Large intestine (tissue), 3 donors: ENCODE measurements at regions not wholly inside any gene's neighbourhood (a gene's known extent, or its start where the extent isn't known, plus 50 kb on each side); places are given as distances from the start of the nearest gene placed in this dataset.

Experiments
- DNase-seq, 2 donors: peaks; one replicate each; pipeline versions ENCODE4 v3.0.0 to v3.0.0-alpha.2; 2013
- H3K27ac ChIP-seq: one replicate; pipeline ENCODE4 v1.5.1; 2013; ENCODE audit warnings: low read length
- H3K27me3 ChIP-seq: 2 replicates; pipeline ENCODE4 v1.6.1; 2013; ENCODE audit warnings: low read length; ENCODE audit not compliant: control insufficient read depth, insufficient read depth
- H3K36me3 ChIP-seq: 2 replicates; pipeline ENCODE4 v1.6.1; 2013; ENCODE audit warnings: low read length; ENCODE audit not compliant: control insufficient read depth, insufficient read depth
- H3K4me1 ChIP-seq: one replicate; pipeline ENCODE4 v1.6.1; 2013; ENCODE audit warnings: low read length; ENCODE audit not compliant: control insufficient read depth, insufficient read depth
- H3K4me3 ChIP-seq: one replicate; pipeline ENCODE4 v1.5.1; 2013; ENCODE audit warnings: low read length
- H3K9me3 ChIP-seq: one replicate; pipeline ENCODE4 v1.6.1; 2013; ENCODE audit warnings: mild to moderate bottlenecking, low read depth, low read length, moderate library complexity; ENCODE audit not compliant: control insufficient read depth
- WGBS: methylation state at CpG from one replicate; pipeline ENCODE4 v1.1.5; 2013; ENCODE audit warnings: low lambda C conversion rate; ENCODE audit not compliant: insufficient coverage; 5-methylcytosine and 5-hydroxymethylcytosine counted together

GRCh38 chr14:101064121-101064661 is 160.7 kb upstream of the RTL1 start:
- Histone ChIP-seq H3K27ac (no peak overlapping the region), H3K9me3 (peaks cover 5% of the 10 kb centered on the region), H3K4me1 (no peaks in the 10 kb centered on the region), H3K36me3 (peaks cover 3% of the 10 kb centered on the region), H3K27me3 (no peaks in the 10 kb centered on the region), H3K4me3 (no peak overlapping the region)
- no peak for DNase-seq
- WGBS = no CpG with 5 or more reads among the region's 16 CpGs

GRCh38 chr14:101064718-101065117 is 161.2 kb upstream of the RTL1 start:
- no CpG with 5 or more reads among the region's 7 CpGs for WGBS
- H3K9me3 ChIP-seq = peaks cover 5% of the 10 kb centered on the region
- no peak for DNase-seq

GRCh38 chr14:101065246-101065645 is 161.7 kb upstream of the RTL1 start:
- Histone ChIP-seq H3K9me3 (peaks cover 5% of the 10 kb centered on the region), H3K4me3 (no peak overlapping the region), H3K36me3 (no peaks in the 10 kb centered on the region), H3K27me3 (no peaks in the 10 kb centered on the region), H3K4me1 (no peaks in the 10 kb centered on the region), H3K27ac (no peak overlapping the region)
- no peak for DNase-seq
- WGBS = 95% methylated on average over 4 of the region's 27 CpGs

More at GRCh38 chr14:101064718-101065117, 161.2 kb upstream of the RTL1 start:
- Histone ChIP-seq H3K36me3 (no peaks in the 10 kb centered on the region), H3K4me3 (no peak overlapping the region), H3K27ac (no peak overlapping the region), H3K27me3 (no peaks in the 10 kb centered on the region), H3K4me1 (no peaks in the 10 kb centered on the region)

- Histone ChIP-seq H3K9me3 (peaks cover 5% of the 10 kb centered on the region), H3K27ac (no peak overlapping the region), H3K4me1 (no peaks in the 10 kb centered on the region), H3K36me3 (no peaks in the 10 kb centered on the region), H3K27me3 (no peaks in the 10 kb centered on the region), H3K4me3 (no peak overlapping the region)
- DNase-seq = no peak
- WGBS = 81% methylated on average over 4 of the region's 43 CpGs
Observed at GRCh38 chr14:101065696-101066694, 162.5 kb upstream of the RTL1 start.

GRCh38 chr14:101066826-101067510 is 163.4 kb upstream of the RTL1 start:
- Histone ChIP-seq H3K27ac (no peak overlapping the region), H3K9me3 (peaks cover 5% of the 10 kb centered on the region), H3K36me3 (no peaks in the 10 kb centered on the region), H3K4me3 (no peak overlapping the region), H3K27me3 (no peaks in the 10 kb centered on the region), H3K4me1 (no peaks in the 10 kb centered on the region)
- WGBS = no CpG with 5 or more reads among the region's 12 CpGs
- no peak for DNase-seq

- 72% methylated on average over 4 of the region's 34 CpGs for WGBS
- no peak for DNase-seq
- no peak overlapping the region for H3K27ac ChIP-seq
Observed at GRCh38 chr14:101068313-101069227, 165.0 kb upstream of the RTL1 start.

GRCh38 chr14:101069228-101069549 is 165.7 kb upstream of the RTL1 start:
- WGBS = no CpG with 5 or more reads among the region's 8 CpGs
- Histone ChIP-seq H3K4me1 (peaks cover 14% of the 10 kb centered on the region), H3K27me3 (no peaks in the 10 kb centered on the region), H3K27ac (no peak overlapping the region), H3K36me3 (no peaks in the 10 kb centered on the region), H3K4me3 (no peak overlapping the region), H3K9me3 (peaks cover 5% of the 10 kb centered on the region)
- no peak for DNase-seq

More at GRCh38 chr14:101068313-101069227, 165.0 kb upstream of the RTL1 start:
- H3K4me1 ChIP-seq = peaks cover 9% of the 10 kb centered on the region
- H3K4me3 ChIP-seq = no peak overlapping the region
- no peaks in the 10 kb centered on the region for H3K27me3 ChIP-seq
- peaks cover 5% of the 10 kb centered on the region for H3K9me3 ChIP-seq
- no peaks in the 10 kb centered on the region for H3K36me3 ChIP-seq

GRCh38 chr14:101069666-101070362 is 166.3 kb upstream of the RTL1 start:
- Histone ChIP-seq H3K4me3 (no peak overlapping the region), H3K9me3 (peaks cover 5% of the 10 kb centered on the region), H3K4me1 (peaks cover 14% of the 10 kb centered on the region), H3K27me3 (no peaks in the 10 kb centered on the region), H3K27ac (no peak overlapping the region), H3K36me3 (no peaks in the 10 kb centered on the region)
- no peak for DNase-seq
- no CpG with 5 or more reads among the region's 11 CpGs for WGBS

GRCh38 chr14:101070540-101071492 is 167.3 kb upstream of the RTL1 start:
- Histone ChIP-seq H3K36me3 (no peaks in the 10 kb centered on the region), H3K4me1 (peaks cover 14% of the 10 kb centered on the region), H3K27ac (no peak overlapping the region), H3K9me3 (no peaks in the 10 kb centered on the region), H3K27me3 (peaks cover 7% of the 10 kb centered on the region), H3K4me3 (no peak overlapping the region)
- DNase-seq = no peak
- no CpG with 5 or more reads among the region's 16 CpGs for WGBS
